SH-SY5Y (cell line): ENCODE measurements at regions not wholly inside any gene's neighbourhood (a gene's known extent, or its start where the extent isn't known, plus 50 kb on each side); places are given as distances from the start of the nearest gene placed in this dataset.

Experiments
- GATA2 ChIP-seq: IDR thresholded peaks from 2 replicates; pipeline ENCODE4 v1.6.1; 2011; ENCODE audit warnings: mild to moderate bottlenecking, low read depth, low read length
- GATA3 ChIP-seq: IDR thresholded peaks from 2 replicates; pipeline ENCODE4 v1.6.1; 2011; ENCODE audit warnings: low read depth, mild to moderate bottlenecking, low read length, moderate library complexity

GRCh38 chr2:43136011-43136799 lies 90.2 kb downstream of the ZFP36L2 start:
- no peak for TF ChIP-seq GATA2
- TF ChIP-seq GATA3 = no peak

- no peak for TF ChIP-seq GATA3
- TF ChIP-seq GATA2 = no peak
These were observed 90.8 kb downstream of the ZFP36L2 start for GRCh38 chr2:43135583-43135982.

GRCh38 chr2:43134571-43134889 lies 91.9 kb downstream of the ZFP36L2 start:
- no peak for TF ChIP-seq GATA3
- no peak for TF ChIP-seq GATA2

- no peak for TF ChIP-seq GATA3
These were observed 92.5 kb downstream of the ZFP36L2 start for GRCh38 chr2:43133708-43134570.

- TF ChIP-seq GATA2 (no peak), GATA3 (no peak)
These were observed 93.1 kb downstream of the ZFP36L2 start for GRCh38 chr2:43133336-43133707.

GRCh38 chr2:43132683-43133301 lies 93.6 kb downstream of the ZFP36L2 start:
- TF ChIP-seq GATA3 (no peak), GATA2 (no peak)

- TF ChIP-seq GATA3 (no peak), GATA2 (no peak)
These were observed 94.3 kb downstream of the ZFP36L2 start for GRCh38 chr2:43131890-43132682.

- TF ChIP-seq GATA3 = no peak
- TF ChIP-seq GATA2 = no peak
These were observed 95.1 kb downstream of the ZFP36L2 start for GRCh38 chr2:43131051-43131889.

- TF ChIP-seq GATA2 (no peak), GATA3 (no peak)
These were observed 95.9 kb downstream of the ZFP36L2 start for GRCh38 chr2:43130548-43130875.

GRCh38 chr2:43129676-43130547 lies 96.5 kb downstream of the ZFP36L2 start:
- TF ChIP-seq GATA2 = no peak
- TF ChIP-seq GATA3 = no peak

- TF ChIP-seq GATA2 (no peak), GATA3 (no peak)
These were observed 97.8 kb downstream of the ZFP36L2 start for GRCh38 chr2:43128559-43128955.

- no peak for TF ChIP-seq GATA2
- TF ChIP-seq GATA3 = no peak
These were observed 98.4 kb downstream of the ZFP36L2 start for GRCh38 chr2:43127941-43128558.
